Keratinocyte (primary cell): ENCODE measurements at regions not wholly inside any gene's neighbourhood (a gene's known extent, or its start where the extent isn't known, plus 50 kb on each side); places are given as distances from the start of the nearest gene placed in this dataset.

Source experiments
- DNase-seq: peaks from one replicate; pipeline ENCODE4 v3.0.0-alpha.2; 2011; ENCODE audit warnings: low read depth, missing footprints, low spot score
- FAIRE-seq: peaks from 2 replicates; lab custom pipeline; 2011; peaks lifted over from hg19 to GRCh38; lab: Jason Lieb, UNC
- H2AFZ ChIP-seq: 2 replicates; pipeline ENCODE4 v1.6.0; 2012; ENCODE audit warnings: low read length, control low read depth, inconsistent platforms; ENCODE audit not compliant: control insufficient read depth
- H3K27ac ChIP-seq: 2 replicates; pipeline ENCODE4 v1.5.1; 2011; ENCODE audit warnings: low read length; ENCODE audit not compliant: control insufficient read depth, insufficient read depth
- H3K27me3 ChIP-seq: 3 replicates; pipeline ENCODE4 v1.6.0; 2011; ENCODE audit warnings: low read length; ENCODE audit not compliant: control insufficient read depth, insufficient read depth; ENCODE audit errors: extremely low read depth
- H3K36me3 ChIP-seq, 2 experiments: 2 replicates in 1 of 2; 3 replicates in 1 of 2; pipeline ENCODE4 v1.5.1; 2011; ENCODE audit warnings: low read length in 2 of 2, mild to moderate bottlenecking in 1 of 2; ENCODE audit not compliant: control insufficient read depth in 2 of 2, insufficient read depth in 2 of 2; ENCODE audit errors: extremely low read depth in 1 of 2
- H3K4me1 ChIP-seq: 3 replicates; pipeline ENCODE4 v1.5.1; 2011; ENCODE audit warnings: low read length; ENCODE audit not compliant: control insufficient read depth, insufficient read depth; ENCODE audit errors: extremely low read depth
- H3K4me2 ChIP-seq: 3 replicates; pipeline ENCODE4 v1.6.0; 2011; ENCODE audit warnings: low read depth, low read length; ENCODE audit not compliant: control insufficient read depth, insufficient read depth; ENCODE audit errors: extremely low read depth
- H3K4me3 ChIP-seq, 3 experiments: fragments of 200-600 bp in 1 of 3; sonication (generic) in 1 of 3; 2 replicates in 2 of 3; 3 replicates in 1 of 3; pipeline ENCODE4 v1.5.1; 2011 to 2016; ENCODE audit warnings: low read length in 3 of 3, mild to moderate bottlenecking in 3 of 3, control low read depth in 2 of 3, inconsistent platforms in 1 of 3, low read depth in 1 of 3, mixed read lengths in 1 of 3, mixed run types in 1 of 3, moderate library complexity in 1 of 3; ENCODE audit not compliant: control insufficient read depth in 2 of 3, insufficient read depth in 2 of 3; ENCODE audit errors: extremely low read depth in 1 of 3
- H3K79me2 ChIP-seq: 2 replicates; pipeline ENCODE4 v1.6.0; 2012; ENCODE audit warnings: low read length; ENCODE audit not compliant: control insufficient read depth, insufficient read depth
- H3K9ac ChIP-seq: 3 replicates; pipeline ENCODE4 v1.6.0; 2011; ENCODE audit warnings: low read length; ENCODE audit not compliant: control insufficient read depth, insufficient read depth; ENCODE audit errors: extremely low read depth
- H3K9me1 ChIP-seq: 3 replicates; pipeline ENCODE4 v1.6.0; 2011; ENCODE audit warnings: low read length; ENCODE audit not compliant: control insufficient read depth, insufficient read depth; ENCODE audit errors: extremely low read depth
- H3K9me3 ChIP-seq: 2 replicates; pipeline ENCODE4 v1.5.1; 2012; ENCODE audit warnings: low read depth, low read length; ENCODE audit not compliant: control insufficient read depth
- H4K20me1 ChIP-seq: 3 replicates; pipeline ENCODE4 v1.6.0; 2011; ENCODE audit warnings: low read length; ENCODE audit not compliant: control insufficient read depth, insufficient read depth; ENCODE audit errors: extremely low read depth
- EZH2 ChIP-seq: IDR thresholded peaks from one replicate; pipeline ENCODE4 v1.6.1; 2012; ENCODE audit warnings: inconsistent platforms, mild to moderate bottlenecking, low read length, moderate library complexity
- dilution Hi-C: fragments of 300-500 bp; cut with MboI; formaldehyde crosslinking; loops from one replicate; pipeline ENCODE4 v1.7.0; 2020; ENCODE audit warnings: low sequenced_read_pairs; ENCODE audit not compliant: extremely low pct_ligation_motif_present
- TF ChIP-seq, protein P1 (sequence below), 3 experiments: IDR thresholded peaks in 1 of 3; conservative IDR thresholded peaks in 1 of 3; optimal IDR thresholded peaks in 1 of 3; 2 replicates in 2 of 3; 3 replicates in 1 of 3; pipeline versions ENCODE3 to v1.5.1; 2011; ENCODE audit warnings: low read length in 3 of 3, mild to moderate bottlenecking in 3 of 3, moderate library complexity in 2 of 3, control low read depth in 1 of 3, inconsistent platforms in 1 of 3; ENCODE audit not compliant: insufficient read depth in 2 of 3; ENCODE audit errors: extremely low read depth in 1 of 3

- Histone ChIP-seq H3K9me3 (no peaks in the 10 kb centered on the region), H3K4me1 (no peaks in the 10 kb centered on the region), H3K27ac (no peak overlapping the region), H3K9ac (no peak overlapping the region), H3K4me2 (no peak overlapping the region), H3K79me2 (no peaks in the 10 kb centered on the region), H3K27me3 (no peaks in the 10 kb centered on the region), H3K4me3 (no peak overlapping the region), H3K9me1 (no peaks in the 10 kb centered on the region), H3K36me3 (no peaks in the 10 kb centered on the region), H2AFZ (no peak overlapping the region), H4K20me1 (no peaks in the 10 kb centered on the region)
- dilution Hi-C loops = loop anchor here (25.0 kb wide), 1 partner anchor 522 kb away; no protein-coding TSS in a partner anchor
- no peak for FAIRE-seq
- no peak for DNase-seq
- TF ChIP-seq EZH2 = no peak
- TF ChIP-seq, protein P1, sequence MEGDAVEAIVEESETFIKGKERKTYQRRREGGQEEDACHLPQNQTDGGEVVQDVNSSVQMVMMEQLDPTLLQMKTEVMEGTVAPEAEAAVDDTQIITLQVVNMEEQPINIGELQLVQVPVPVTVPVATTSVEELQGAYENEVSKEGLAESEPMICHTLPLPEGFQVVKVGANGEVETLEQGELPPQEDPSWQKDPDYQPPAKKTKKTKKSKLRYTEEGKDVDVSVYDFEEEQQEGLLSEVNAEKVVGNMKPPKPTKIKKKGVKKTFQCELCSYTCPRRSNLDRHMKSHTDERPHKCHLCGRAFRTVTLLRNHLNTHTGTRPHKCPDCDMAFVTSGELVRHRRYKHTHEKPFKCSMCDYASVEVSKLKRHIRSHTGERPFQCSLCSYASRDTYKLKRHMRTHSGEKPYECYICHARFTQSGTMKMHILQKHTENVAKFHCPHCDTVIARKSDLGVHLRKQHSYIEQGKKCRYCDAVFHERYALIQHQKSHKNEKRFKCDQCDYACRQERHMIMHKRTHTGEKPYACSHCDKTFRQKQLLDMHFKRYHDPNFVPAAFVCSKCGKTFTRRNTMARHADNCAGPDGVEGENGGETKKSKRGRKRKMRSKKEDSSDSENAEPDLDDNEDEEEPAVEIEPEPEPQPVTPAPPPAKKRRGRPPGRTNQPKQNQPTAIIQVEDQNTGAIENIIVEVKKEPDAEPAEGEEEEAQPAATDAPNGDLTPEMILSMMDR (optimal IDR thresholded peaks at IDR 0.05 in 1 of 3, IDR thresholded peaks at IDR 0.05 in 1 of 3, conservative IDR thresholded peaks at IDR 0.05 in 1 of 3; ENCODE audit: extremely low read depth in 1 of 3, insufficient read depth in 2 of 3, low read length in 3 of 3) = no peak
Observed at GRCh38 chr3:178440043-178440442, 96.2 kb upstream of the KCNMB2 start.

GRCh38 chr3:178443634-178444033 is 92.6 kb upstream of the KCNMB2 start:
- FAIRE-seq (no peak), DNase-seq (no peak)
- Histone ChIP-seq H3K9ac (no peak overlapping the region), H3K9me3 (no peaks in the 10 kb centered on the region), H2AFZ (no peak overlapping the region), H3K27ac (no peak overlapping the region), H3K4me1 (no peaks in the 10 kb centered on the region), H3K9me1 (no peaks in the 10 kb centered on the region), H3K36me3 (no peaks in the 10 kb centered on the region), H3K79me2 (no peaks in the 10 kb centered on the region), H3K27me3 (no peaks in the 10 kb centered on the region), H3K4me2 (no peak overlapping the region), H4K20me1 (no peaks in the 10 kb centered on the region), H3K4me3 (no peak overlapping the region)
- dilution Hi-C loops = loop anchor here (25.0 kb wide), 1 partner anchor 519 kb away; no protein-coding TSS in a partner anchor
- no peak for TF ChIP-seq EZH2
- TF ChIP-seq, protein P1 (optimal IDR thresholded peaks at IDR 0.05 in 1 of 3, IDR thresholded peaks at IDR 0.05 in 1 of 3, conservative IDR thresholded peaks at IDR 0.05 in 1 of 3; ENCODE audit: extremely low read depth in 1 of 3, insufficient read depth in 2 of 3, low read length in 3 of 3) = peak in 1 of 3 experiments; percentile 2
